OCI-LY7 (cell line): ENCODE measurements at regions not wholly inside any gene's neighbourhood (a gene's known extent, or its start where the extent isn't known, plus 50 kb on each side); places are given as distances from the start of the nearest gene placed in this dataset.

Experiments
- BruUV-seq: library from RNA; stranded (reverse); fragments of 400-500 nt; replicated peaks from 2 replicates; lab custom pipeline; 2021; lab: Mats Ljungman, UMichigan
- CTCF ChIA-PET: fragments of 300-600 bp; sonication (Branson Sonifier 250); formaldehyde crosslinking; loops from one replicate; lab custom pipeline; 2022; ENCODE audit warnings: antibody characterized with exemption; ENCODE audit not compliant: unreplicated experiment; lab: Charles Lee
- POLR2A ChIA-PET: fragments of 300-600 bp; sonication (Branson Sonifier 250); formaldehyde crosslinking; loops from one replicate; lab custom pipeline; 2022; ENCODE audit warnings: antibody characterized with exemption; lab: Charles Lee
- DNase-seq: peaks from one replicate; pipeline ENCODE4 v3.0.0-alpha.2; 2015; ENCODE audit warnings: low spot score
- H2AFZ ChIP-seq: fragments of 200-600 bp; sonication (generic), shearing (Covaris generic); 2 replicates; pipeline ENCODE4 v1.6.1; 2014; ENCODE audit warnings: mild to moderate bottlenecking, antibody characterized with exemption, low read length, moderate library complexity
- H3K27ac ChIP-seq: fragments of 200-600 bp; sonication (generic); 2 replicates; pipeline ENCODE4 v1.5.1; 2014; ENCODE audit warnings: mixed run types, low read depth, mild to moderate bottlenecking, moderate library complexity, low read length, inconsistent platforms; ENCODE audit not compliant: poor library complexity, severe bottlenecking
- H3K36me3 ChIP-seq: fragments of 200-600 bp; sonication (generic); 2 replicates; pipeline ENCODE4 v1.6.1; 2014; ENCODE audit warnings: mild to moderate bottlenecking, antibody characterized with exemption, low read length, moderate library complexity, mixed read lengths; ENCODE audit not compliant: insufficient read depth
- H3K4me1 ChIP-seq: fragments of 200-600 bp; sonication (generic); 2 replicates; pipeline ENCODE4 v1.5.1; 2014; ENCODE audit warnings: mild to moderate bottlenecking, low read length; ENCODE audit not compliant: insufficient read depth, poor library complexity, severe bottlenecking
- H3K4me2 ChIP-seq: fragments of 200-600 bp; sonication (generic); 2 replicates; pipeline ENCODE4 v1.6.1; 2014; ENCODE audit warnings: mild to moderate bottlenecking, low read length
- H3K4me3 ChIP-seq: fragments of 200-600 bp; sonication (generic); 2 replicates; pipeline ENCODE4 v1.5.1; 2014; ENCODE audit warnings: mild to moderate bottlenecking, low read depth, low read length; ENCODE audit not compliant: poor library complexity, severe bottlenecking
- H3K79me2 ChIP-seq: fragments of 200-600 bp; sonication (generic); 2 replicates; pipeline ENCODE4 v1.6.1; 2016; ENCODE audit warnings: low read depth, mild to moderate bottlenecking, low read length, moderate library complexity, mixed read lengths; ENCODE audit not compliant: insufficient read depth
- H3K9me2 ChIP-seq: fragments of 200-600 bp; sonication (generic); 2 replicates; pipeline ENCODE4 v1.6.1; 2016; ENCODE audit warnings: mild to moderate bottlenecking, low read length, mixed read lengths; ENCODE audit not compliant: insufficient read depth
- H3K9me3 ChIP-seq: fragments of 200-600 bp; sonication (generic); 2 replicates; pipeline ENCODE4 v1.6.1; 2014; ENCODE audit warnings: mild to moderate bottlenecking, mixed run types, low read length, mixed read lengths
- H4K20me1 ChIP-seq: fragments of 200-600 bp; sonication (generic); 2 replicates; pipeline ENCODE4 v1.6.1; 2014; ENCODE audit warnings: mild to moderate bottlenecking, antibody characterized with exemption, low read length, moderate library complexity, mixed read lengths; ENCODE audit not compliant: insufficient read depth
- CTCF ChIP-seq: fragments of 200-600 bp; sonication (generic); conservative IDR thresholded peaks from 2 replicates; pipeline ENCODE4 v1.5.1; 2014; ENCODE audit warnings: mild to moderate bottlenecking, antibody characterized with exemption, low read length, moderate library complexity, mixed read lengths
- EZH2phosphoT487 ChIP-seq: fragments of 200-600 bp; sonication (generic); IDR thresholded peaks from 2 replicates; pipeline ENCODE4 v1.6.1; 2018; ENCODE audit warnings: low read depth, borderline replicate concordance, mild to moderate bottlenecking, mixed run types, antibody characterized with exemption, low read length, moderate library complexity, mixed read lengths
- intact Hi-C: fragments of 100-400 bp; cut with micrococcal nuclease; formaldehyde crosslinking; loops from one replicate; pipeline ENCODE4 v1.10.0; 2022; ENCODE audit not compliant: unreplicated experiment

GRCh38 chr2:149988361-149988760 is 400.8 kb upstream of the MMADHC start:
- Histone ChIP-seq H3K36me3 (no peaks in the 10 kb centered on the region), H3K9me3 (no peaks in the 10 kb centered on the region), H3K27ac (no peak overlapping the region), H2AFZ (no peak overlapping the region), H3K4me1 (no peaks in the 10 kb centered on the region), H3K9me2 (no peaks in the 10 kb centered on the region), H3K79me2 (no peaks in the 10 kb centered on the region), H3K4me2 (no peak overlapping the region), H4K20me1 (no peaks in the 10 kb centered on the region), H3K4me3 (no peak overlapping the region)
- BruUV-seq, result no TSS peak
- ChIA-PET CTCF (no interaction called here), POLR2A (no interaction called here)
- no peak for DNase-seq
- no peak for TF ChIP-seq EZH2phosphoT487
- intact Hi-C loops, result no loop called here

DNA sequence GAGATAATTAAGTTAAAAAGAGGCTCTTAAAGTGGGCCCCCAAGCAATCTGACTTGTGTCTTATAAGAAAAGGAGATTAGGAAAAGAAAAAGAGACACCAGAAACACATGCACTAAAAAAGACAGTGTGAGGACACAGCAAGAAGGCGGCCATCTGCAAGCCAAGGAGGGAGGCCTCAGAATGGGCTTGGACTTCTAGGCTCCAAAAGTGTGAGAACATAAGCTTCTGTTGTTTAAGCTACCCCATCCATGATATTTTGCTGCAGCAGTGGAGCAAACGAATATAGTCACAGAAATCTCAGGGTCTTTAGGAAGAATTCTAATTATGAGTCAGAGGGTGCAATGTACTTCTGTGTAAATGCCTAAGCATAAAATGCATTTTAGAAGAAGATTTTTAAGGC is 399.3 kb upstream of the MMADHC start:
- no peak for TF ChIP-seq CTCF
- no peak for TF ChIP-seq EZH2phosphoT487
- Histone ChIP-seq H3K9me3 (no peaks in the 10 kb centered on the region), H3K4me3 (no peak overlapping the region), H3K9me2 (no peaks in the 10 kb centered on the region), H4K20me1 (no peaks in the 10 kb centered on the region), H3K36me3 (no peaks in the 10 kb centered on the region), H3K79me2 (no peaks in the 10 kb centered on the region), H3K27ac (no peak overlapping the region), H2AFZ (no peak overlapping the region), H3K4me2 (no peak overlapping the region), H3K4me1 (no peaks in the 10 kb centered on the region)
- no TSS peak for BruUV-seq
- POLR2A ChIA-PET, result no interaction called here
- CTCF ChIA-PET, result no interaction called here
- intact Hi-C loops, result no loop called here
- DNase-seq, result no peak

DNA sequence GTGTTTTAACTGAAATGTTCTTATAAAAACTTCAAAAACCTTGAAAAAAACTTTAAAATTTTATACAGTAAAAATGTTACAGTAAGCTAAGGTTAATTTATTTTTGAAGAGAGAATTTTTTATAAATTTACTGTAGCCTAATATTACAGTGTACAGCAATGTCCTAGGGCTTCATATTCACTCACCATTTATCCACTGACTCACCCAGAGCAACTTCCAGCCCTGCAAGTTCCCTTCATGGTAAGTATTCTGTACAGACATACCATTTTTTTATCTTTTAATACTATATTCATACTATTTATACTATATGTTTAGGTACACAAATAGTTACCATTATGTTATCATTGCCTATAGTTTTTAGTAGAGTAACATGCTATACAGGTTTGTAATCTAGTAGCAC is 396.7 kb upstream of the MMADHC start:
- Histone ChIP-seq H3K9me2 (no peaks in the 10 kb centered on the region), H3K4me2 (no peak overlapping the region), H3K4me3 (no peak overlapping the region), H3K36me3 (no peaks in the 10 kb centered on the region), H4K20me1 (no peaks in the 10 kb centered on the region), H3K9me3 (no peaks in the 10 kb centered on the region), H3K79me2 (no peaks in the 10 kb centered on the region), H3K4me1 (no peaks in the 10 kb centered on the region), H2AFZ (no peak overlapping the region), H3K27ac (no peak overlapping the region)
- no TSS peak for BruUV-seq
- ChIA-PET POLR2A (no interaction called here), CTCF (no interaction called here)
- TF ChIP-seq EZH2phosphoT487 (no peak), CTCF (no peak)
- no peak for DNase-seq
- intact Hi-C loops, result no loop called here
